ENCODE measurements at regions not wholly inside any gene's neighbourhood (a gene's known extent, or its start where the extent isn't known, plus 50 kb on each side); places are given as distances from the start of the nearest gene placed in this dataset.
A peak's percentile ranks its signal among the peaks of the same experiment; 100 is the strongest.

GRCh38 chr21:23982546-23982945 is 1624.7 kb downstream of the MRPL39 start:
- Mint-ChIP-seq H3K4me3 (no peak overlapping the region), H3K9me3 (peaks cover 0 to 4% of the 10 kb centered on the region in 2 donors), H3K4me1 (peaks cover 0 to 5% of the 10 kb centered on the region in 2 donors), H3K27me3 (ENCODE audit: low read depth in 2 of 2) (peaks cover 0 to 5% of the 10 kb centered on the region in 2 donors), H3K36me3 (no peaks in the 10 kb centered on the region), H3K27ac (no peak overlapping the region)
- TF ChIP-seq CTCF (IDR thresholded peaks at IDR 0.05): no peak
- Histone ChIP-seq H3K9me3 (ENCODE audit: control insufficient read depth, insufficient read depth, low read length) (no peaks in the 10 kb centered on the region), H3K4me1 (ENCODE audit: control insufficient read depth, insufficient read depth, low read length) (no peaks in the 10 kb centered on the region), H3K4me3 (ENCODE audit: low read length) (no peak overlapping the region), H3K36me3 (ENCODE audit: control insufficient read depth, insufficient read depth, low read length) (no peaks in the 10 kb centered on the region), H3K27ac (ENCODE audit: low read length) (no peak overlapping the region), H3K27me3 (ENCODE audit: control insufficient read depth, insufficient read depth, low read length) (no peaks in the 10 kb centered on the region)
- no peak for DNase-seq
- intact Hi-C loops (cut with micrococcal nuclease): no loop called here
- 68% methylated on average over 3 of the region's 4 CpGs for WGBS (ENCODE audit: insufficient coverage)
- no peak for ATAC-seq

DNA sequence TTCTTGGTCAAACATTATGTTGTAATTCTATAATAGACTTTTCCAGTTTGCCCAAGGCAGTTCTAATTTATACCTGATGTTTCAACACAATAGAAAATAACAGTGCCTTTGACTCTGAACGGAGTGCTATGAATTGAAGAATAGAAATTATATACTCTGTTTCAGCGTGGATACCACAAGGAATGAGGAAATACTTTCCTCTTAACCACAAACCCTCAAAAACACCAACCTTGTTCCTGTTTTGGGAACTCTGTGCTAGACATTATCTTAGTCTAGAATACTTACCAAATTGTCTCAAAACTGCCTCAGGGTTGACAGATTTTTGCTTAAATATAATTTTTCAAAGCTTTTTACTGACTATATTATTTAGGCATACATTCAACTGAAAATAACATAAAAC is 1629.3 kb downstream of the MRPL39 start:
- TF ChIP-seq CTCF (IDR thresholded peaks at IDR 0.05): no peak
- Mint-ChIP-seq H3K9me3 (no peaks in the 10 kb centered on the region), H3K27me3 (ENCODE audit: low read depth in 2 of 2) (peaks cover 6 to 8% of the 10 kb centered on the region in 2 donors), H3K4me1 (peaks cover 0 to 5% of the 10 kb centered on the region in 2 donors), H3K27ac (no peak overlapping the region), H3K36me3 (no peaks in the 10 kb centered on the region), H3K4me3 (no peak overlapping the region)
- no peaks in the 10 kb centered on the region for H3K27me3 ChIP-seq (ENCODE audit: control insufficient read depth, insufficient read depth, low read length)
- DNase-seq: no peak
- intact Hi-C loops (cut with micrococcal nuclease): no loop called here
- no peaks in the 10 kb centered on the region for H3K9me3 ChIP-seq (ENCODE audit: control insufficient read depth, insufficient read depth, low read length)
- ATAC-seq: no peak
- H3K4me1 ChIP-seq (ENCODE audit: control insufficient read depth, insufficient read depth, low read length): no peaks in the 10 kb centered on the region
- WGBS (ENCODE audit: insufficient coverage): 0% methylated on average over 1 of the region's 2 CpGs
- no peaks in the 10 kb centered on the region for H3K36me3 ChIP-seq (ENCODE audit: control insufficient read depth, insufficient read depth, low read length)
- H3K4me3 ChIP-seq (ENCODE audit: low read length): no peak overlapping the region
- H3K27ac ChIP-seq (ENCODE audit: low read length): no peak overlapping the region

DNA sequence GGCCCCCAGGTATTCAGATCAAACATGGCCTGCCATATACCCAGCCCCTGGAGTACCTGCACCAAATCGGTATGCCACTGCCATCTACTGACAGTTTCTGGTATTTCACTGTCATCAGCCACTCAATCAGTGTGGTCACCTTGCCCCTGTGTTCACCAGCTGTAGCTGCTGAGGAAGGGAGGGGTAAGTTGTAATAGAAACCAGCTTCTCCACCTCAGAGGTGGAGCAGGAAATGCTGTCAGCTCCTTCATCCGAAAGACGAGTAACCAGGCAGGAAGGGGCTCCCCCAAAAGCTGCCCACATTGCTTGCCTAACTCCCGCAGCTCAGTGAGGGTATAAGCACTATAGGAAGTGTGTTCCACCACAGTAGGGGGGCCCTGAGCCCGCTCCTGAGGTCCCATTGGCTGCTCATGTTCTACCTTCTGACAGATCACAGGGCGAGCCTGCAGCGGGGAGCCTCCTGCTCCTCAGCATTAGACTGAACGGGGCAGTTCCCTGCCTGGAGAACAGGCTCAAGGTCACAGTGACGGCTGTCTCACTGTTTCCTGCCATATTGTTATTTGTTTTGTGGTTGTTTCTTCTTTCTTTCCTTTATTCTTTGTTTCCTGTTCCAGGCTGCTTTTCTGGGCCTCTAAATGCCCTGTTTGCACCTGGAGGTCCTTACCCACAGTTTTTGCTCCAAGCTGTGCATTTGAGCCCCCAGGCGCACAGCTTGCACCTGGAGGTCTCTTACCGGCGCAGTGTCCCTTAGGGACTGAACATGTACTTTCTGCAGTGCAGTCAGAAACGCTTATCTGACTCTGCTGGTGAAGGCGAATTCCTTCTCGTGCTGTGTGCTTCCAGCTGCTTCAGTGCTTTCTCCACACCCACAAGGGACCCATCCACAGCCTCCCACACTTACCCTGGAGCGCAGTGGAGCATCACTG is 1638.3 kb downstream of the MRPL39 start:
- peak; percentile 67 for TF ChIP-seq CTCF (IDR thresholded peaks at IDR 0.05)
- Mint-ChIP-seq H3K36me3 (no peaks in the 10 kb centered on the region), H3K27me3 (ENCODE audit: low read depth in 2 of 2) (peaks cover 0 to 1% of the 10 kb centered on the region in 2 donors), H3K4me3 (peak overlapping the region; percentile 74), H3K4me1 (peaks cover 14% of the 10 kb centered on the region in 2 donors), H3K9me3 (no peaks in the 10 kb centered on the region), H3K27ac (peak overlapping the region; percentile 25 to 74)
- Histone ChIP-seq H3K4me3 (ENCODE audit: low read length) (no peak overlapping the region), H3K36me3 (ENCODE audit: control insufficient read depth, insufficient read depth, low read length) (no peaks in the 10 kb centered on the region), H3K4me1 (ENCODE audit: control insufficient read depth, insufficient read depth, low read length) (peaks cover 20% of the 10 kb centered on the region), H3K9me3 (ENCODE audit: control insufficient read depth, insufficient read depth, low read length) (no peaks in the 10 kb centered on the region), H3K27me3 (ENCODE audit: control insufficient read depth, insufficient read depth, low read length) (no peaks in the 10 kb centered on the region), H3K27ac (ENCODE audit: low read length) (peak overlapping the region; percentile 47)
- intact Hi-C loops (cut with micrococcal nuclease): loop anchor here (1.0 kb wide), 1 partner anchor 115 kb away; no protein-coding TSS in a partner anchor
- 15% methylated on average over 16 of the region's 16 CpGs for WGBS (ENCODE audit: insufficient coverage)
- DNase-seq: peak; percentile 46 to 90
- peak; percentile 87 to 94 (median 90) for ATAC-seq

Data from natural killer cell (primary cell).